Hepatocyte (in vitro differentiated cells): ENCODE measurements at regions not wholly inside any gene's neighbourhood (a gene's known extent, or its start where the extent isn't known, plus 50 kb on each side); places are given as distances from the start of the nearest gene placed in this dataset.

Experiments
- DNase-seq: peaks from one replicate; pipeline ENCODE4 v3.0.0-alpha.2; 2016; ENCODE audit warnings: low spot score
- H2AFZ ChIP-seq: fragments of 200-600 bp; sonication (generic); 2 replicates; pipeline ENCODE4 v1.6.0; 2016; ENCODE audit warnings: antibody characterized with exemption, mild to moderate bottlenecking
- H3K27ac ChIP-seq: fragments of 200-600 bp; sonication (generic); 2 replicates; pipeline ENCODE4 v1.5.1; 2016; ENCODE audit warnings: mild to moderate bottlenecking
- H3K27me3 ChIP-seq: fragments of 200-600 bp; sonication (generic); 2 replicates; pipeline ENCODE4 v1.6.1; 2016
- H3K36me3 ChIP-seq: fragments of 200-600 bp; sonication (generic); replicated peaks from 2 replicates; pipeline ENCODE4 v1.5.1; 2016; ENCODE audit warnings: low read depth; ENCODE audit not compliant: insufficient read depth
- H3K4me1 ChIP-seq: fragments of 200-600 bp; sonication (generic); 2 replicates; pipeline ENCODE4 v1.5.1; 2016; ENCODE audit warnings: mild to moderate bottlenecking, moderate library complexity; ENCODE audit not compliant: insufficient read depth
- H3K4me2 ChIP-seq: fragments of 200-600 bp; sonication (generic); 2 replicates; pipeline ENCODE4 v1.6.0; 2016
- H3K4me3 ChIP-seq: fragments of 200-600 bp; sonication (generic); 2 replicates; pipeline ENCODE4 v1.5.1; 2016; ENCODE audit warnings: mild to moderate bottlenecking
- H3K79me2 ChIP-seq: fragments of 200-600 bp; sonication (generic); 2 replicates; pipeline ENCODE4 v1.6.0; 2017; ENCODE audit warnings: mild to moderate bottlenecking
- H3K9me2 ChIP-seq: fragments of 200-600 bp; sonication (generic); replicated peaks from 2 replicates; pipeline ENCODE4 v1.6.0; 2017; ENCODE audit warnings: mild to moderate bottlenecking; ENCODE audit not compliant: insufficient read depth
- H3K9me3 ChIP-seq: fragments of 200-600 bp; sonication (generic); 2 replicates; pipeline ENCODE4 v1.5.1; 2016; ENCODE audit warnings: low read depth, mild to moderate bottlenecking
- H4K20me1 ChIP-seq: fragments of 200-600 bp; sonication (generic); 2 replicates; pipeline ENCODE4 v1.6.0; 2016; ENCODE audit warnings: mild to moderate bottlenecking; ENCODE audit not compliant: insufficient read depth, poor library complexity, severe bottlenecking
- EZH2 ChIP-seq: fragments of 200-600 bp; sonication (generic); IDR thresholded peaks from 2 replicates; pipeline ENCODE4 v1.6.1; 2016; ENCODE audit warnings: antibody characterized with exemption, mild to moderate bottlenecking, borderline replicate concordance
- EZH2phosphoT487 ChIP-seq: fragments of 200-600 bp; sonication (generic); IDR thresholded peaks from one replicate; pipeline ENCODE4 v1.6.1; 2018; ENCODE audit warnings: antibody characterized with exemption, mild to moderate bottlenecking, low read depth, moderate library complexity; ENCODE audit not compliant: unreplicated experiment, severe bottlenecking
- WGBS: methylation state at CpG from one replicate; pipeline ENCODE4 v1.1.6; 2016; ENCODE audit warnings: low lambda C conversion rate; ENCODE audit errors: missing lambda C conversion rate; 5-methylcytosine and 5-hydroxymethylcytosine counted together
- TF ChIP-seq, protein P1 (sequence below): fragments of 200-600 bp; sonication (generic); IDR thresholded peaks from 2 replicates; pipeline ENCODE4 v1.5.1; 2016; ENCODE audit warnings: antibody characterized with exemption, mild to moderate bottlenecking; ENCODE audit not compliant: poor library complexity

GRCh38 chr6:134631398-134631924 is 313.5 kb upstream of the SGK1 start:
- no peaks in the 10 kb centered on the region for H3K79me2 ChIP-seq
- no peak overlapping the region for H3K4me3 ChIP-seq
- H3K9me3 ChIP-seq = no peaks in the 10 kb centered on the region
- H3K9me2 ChIP-seq = no peaks in the 10 kb centered on the region
- H4K20me1 ChIP-seq = no peaks in the 10 kb centered on the region
- H3K4me1 ChIP-seq = no peaks in the 10 kb centered on the region
- H3K27ac ChIP-seq = no peak overlapping the region
- WGBS = 61% methylated on average over 1 of the region's 1 CpG
- no peak overlapping the region for H3K4me2 ChIP-seq
- no peak overlapping the region for H2AFZ ChIP-seq
- TF ChIP-seq EZH2 (no peak), EZH2phosphoT487 (no peak)
- TF ChIP-seq, protein P1, sequence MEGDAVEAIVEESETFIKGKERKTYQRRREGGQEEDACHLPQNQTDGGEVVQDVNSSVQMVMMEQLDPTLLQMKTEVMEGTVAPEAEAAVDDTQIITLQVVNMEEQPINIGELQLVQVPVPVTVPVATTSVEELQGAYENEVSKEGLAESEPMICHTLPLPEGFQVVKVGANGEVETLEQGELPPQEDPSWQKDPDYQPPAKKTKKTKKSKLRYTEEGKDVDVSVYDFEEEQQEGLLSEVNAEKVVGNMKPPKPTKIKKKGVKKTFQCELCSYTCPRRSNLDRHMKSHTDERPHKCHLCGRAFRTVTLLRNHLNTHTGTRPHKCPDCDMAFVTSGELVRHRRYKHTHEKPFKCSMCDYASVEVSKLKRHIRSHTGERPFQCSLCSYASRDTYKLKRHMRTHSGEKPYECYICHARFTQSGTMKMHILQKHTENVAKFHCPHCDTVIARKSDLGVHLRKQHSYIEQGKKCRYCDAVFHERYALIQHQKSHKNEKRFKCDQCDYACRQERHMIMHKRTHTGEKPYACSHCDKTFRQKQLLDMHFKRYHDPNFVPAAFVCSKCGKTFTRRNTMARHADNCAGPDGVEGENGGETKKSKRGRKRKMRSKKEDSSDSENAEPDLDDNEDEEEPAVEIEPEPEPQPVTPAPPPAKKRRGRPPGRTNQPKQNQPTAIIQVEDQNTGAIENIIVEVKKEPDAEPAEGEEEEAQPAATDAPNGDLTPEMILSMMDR = no peak
- no peaks in the 10 kb centered on the region for H3K36me3 ChIP-seq
- no peak for DNase-seq
- H3K27me3 ChIP-seq = no peaks in the 10 kb centered on the region

DNA sequence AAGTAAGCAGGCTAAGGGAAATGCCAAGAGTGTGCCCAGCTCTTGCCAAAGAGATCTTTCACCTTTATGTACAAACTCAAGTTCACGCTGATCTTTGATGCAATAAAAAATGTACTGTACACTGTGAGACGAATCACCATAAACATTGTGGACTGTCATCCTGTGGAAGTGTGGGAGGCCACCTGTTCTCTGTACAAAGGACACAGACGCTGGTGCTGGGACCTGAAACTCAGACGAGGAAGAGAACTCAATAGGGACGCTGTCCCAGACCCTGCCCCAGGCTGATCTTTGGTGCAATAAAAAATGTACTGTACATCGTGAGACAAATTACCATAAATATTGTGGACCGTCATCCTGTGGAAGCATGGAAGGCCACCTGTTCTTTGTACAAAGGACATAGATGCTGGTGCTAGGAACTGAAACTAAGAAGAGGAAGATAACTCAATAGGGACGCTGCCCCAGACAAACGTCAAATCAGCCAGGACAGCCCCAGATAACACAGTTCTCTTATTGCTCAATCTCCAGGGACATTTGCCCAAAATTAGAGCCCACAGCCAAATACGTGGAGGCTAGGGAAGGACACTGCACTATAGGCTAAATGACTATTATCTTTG is 312.7 kb upstream of the SGK1 start:
- no peaks in the 10 kb centered on the region for H3K9me2 ChIP-seq
- H3K4me1 ChIP-seq = no peaks in the 10 kb centered on the region
- peak overlapping the region; percentile 16 for H3K4me2 ChIP-seq
- H3K79me2 ChIP-seq = no peaks in the 10 kb centered on the region
- no peaks in the 10 kb centered on the region for H3K27me3 ChIP-seq
- no peaks in the 10 kb centered on the region for H4K20me1 ChIP-seq
- H3K4me3 ChIP-seq = no peak overlapping the region
- peak; percentile 12 for DNase-seq
- H3K36me3 ChIP-seq = no peaks in the 10 kb centered on the region
- H2AFZ ChIP-seq = no peak overlapping the region
- TF ChIP-seq, protein P1 = no peak
- TF ChIP-seq EZH2phosphoT487 (no peak), EZH2 (no peak)
- no peak overlapping the region for H3K27ac ChIP-seq
- H3K9me3 ChIP-seq = no peaks in the 10 kb centered on the region
- 70% methylated on average over 10 of the region's 10 CpGs for WGBS

GRCh38 chr6:134628154-134628553 is 310.2 kb upstream of the SGK1 start:
- H3K4me3 ChIP-seq = no peak overlapping the region
- no peaks in the 10 kb centered on the region for H3K79me2 ChIP-seq
- H3K36me3 ChIP-seq = no peaks in the 10 kb centered on the region
- no peaks in the 10 kb centered on the region for H3K27me3 ChIP-seq
- no peak overlapping the region for H3K27ac ChIP-seq
- no peaks in the 10 kb centered on the region for H3K4me1 ChIP-seq
- H2AFZ ChIP-seq = no peak overlapping the region
- no peaks in the 10 kb centered on the region for H3K9me3 ChIP-seq
- H3K4me2 ChIP-seq = no peak overlapping the region
- no peak for DNase-seq
- 90% methylated on average over 2 of the region's 2 CpGs for WGBS
- H3K9me2 ChIP-seq = no peaks in the 10 kb centered on the region
- H4K20me1 ChIP-seq = no peaks in the 10 kb centered on the region
- TF ChIP-seq, protein P1 = no peak
- no peak for TF ChIP-seq EZH2phosphoT487
- no peak for TF ChIP-seq EZH2
